ENCODE measurements at regions not wholly inside any gene's neighbourhood (a gene's known extent, or its start where the extent isn't known, plus 50 kb on each side); places are given as distances from the start of the nearest gene placed in this dataset.

DNA sequence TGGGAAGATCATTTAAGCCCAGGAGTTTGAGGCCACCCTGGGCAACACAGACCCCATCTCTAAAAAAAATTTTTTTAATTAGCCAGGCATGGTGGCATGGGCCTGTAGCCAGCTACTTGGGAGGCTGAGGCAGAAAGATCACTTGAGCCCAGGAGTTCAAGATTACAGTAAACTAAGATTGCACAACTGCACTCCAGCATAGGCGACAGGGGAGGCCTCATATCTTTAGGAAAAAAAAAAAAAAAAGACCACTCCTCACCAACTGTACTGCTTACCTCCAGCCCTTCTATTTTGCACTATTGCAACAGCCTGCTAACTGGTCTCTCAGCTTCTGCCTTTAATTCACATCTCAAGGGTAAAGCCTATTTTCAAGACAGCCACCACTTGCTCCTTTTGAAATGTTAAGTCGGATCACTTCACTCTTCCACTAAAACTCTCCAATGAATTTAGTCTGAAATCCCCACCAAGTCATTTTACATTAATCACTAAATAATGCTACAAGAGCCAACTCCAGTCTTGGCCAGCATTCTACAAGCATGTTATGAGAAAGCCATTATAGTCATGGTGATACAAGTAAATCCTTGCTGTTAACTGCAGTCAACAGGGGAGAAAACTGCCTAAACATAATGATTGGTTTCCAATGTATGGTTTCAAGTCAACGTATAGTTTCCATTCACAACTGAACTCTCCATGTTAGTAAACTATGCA, 106.0 kb downstream of the RPS29 start:
- no peak for DNase-seq (ENCODE audit: low read depth)
- in situ Hi-C loops (cut with HindIII; ENCODE audit: low sequenced_read_pairs), result no loop called here
- no peak overlapping the region for H3K4me3 ChIP-seq (ENCODE audit: low read depth, low read length)
- TF ChIP-seq, protein P1, sequence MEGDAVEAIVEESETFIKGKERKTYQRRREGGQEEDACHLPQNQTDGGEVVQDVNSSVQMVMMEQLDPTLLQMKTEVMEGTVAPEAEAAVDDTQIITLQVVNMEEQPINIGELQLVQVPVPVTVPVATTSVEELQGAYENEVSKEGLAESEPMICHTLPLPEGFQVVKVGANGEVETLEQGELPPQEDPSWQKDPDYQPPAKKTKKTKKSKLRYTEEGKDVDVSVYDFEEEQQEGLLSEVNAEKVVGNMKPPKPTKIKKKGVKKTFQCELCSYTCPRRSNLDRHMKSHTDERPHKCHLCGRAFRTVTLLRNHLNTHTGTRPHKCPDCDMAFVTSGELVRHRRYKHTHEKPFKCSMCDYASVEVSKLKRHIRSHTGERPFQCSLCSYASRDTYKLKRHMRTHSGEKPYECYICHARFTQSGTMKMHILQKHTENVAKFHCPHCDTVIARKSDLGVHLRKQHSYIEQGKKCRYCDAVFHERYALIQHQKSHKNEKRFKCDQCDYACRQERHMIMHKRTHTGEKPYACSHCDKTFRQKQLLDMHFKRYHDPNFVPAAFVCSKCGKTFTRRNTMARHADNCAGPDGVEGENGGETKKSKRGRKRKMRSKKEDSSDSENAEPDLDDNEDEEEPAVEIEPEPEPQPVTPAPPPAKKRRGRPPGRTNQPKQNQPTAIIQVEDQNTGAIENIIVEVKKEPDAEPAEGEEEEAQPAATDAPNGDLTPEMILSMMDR (IDR thresholded peaks at IDR 0.05; ENCODE audit: low read depth, low read length, missing control alignments), result no peak

DNA sequence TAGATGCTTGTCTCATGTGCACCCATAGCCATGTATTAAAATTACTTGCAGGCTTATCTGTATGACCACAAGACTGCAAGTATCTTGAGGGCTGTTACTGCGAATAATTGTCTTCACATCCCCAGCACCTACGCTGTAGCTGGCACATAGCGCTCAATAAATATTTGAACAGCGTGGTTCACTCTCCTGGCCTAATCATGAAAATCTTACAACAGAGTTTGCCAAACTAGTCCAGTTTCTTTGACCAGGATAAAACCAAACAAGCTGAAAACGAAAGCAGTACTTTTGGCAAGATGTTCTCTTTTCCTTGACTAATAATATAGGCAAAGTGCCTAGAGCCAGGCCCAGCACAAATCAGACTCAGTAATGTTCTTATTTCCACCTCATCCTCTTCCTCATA, 106.7 kb downstream of the RPS29 start:
- no peak overlapping the region for H3K4me3 ChIP-seq (ENCODE audit: low read depth, low read length)
- DNase-seq (ENCODE audit: low read depth), result no peak
- in situ Hi-C loops (cut with HindIII; ENCODE audit: low sequenced_read_pairs), result no loop called here
- TF ChIP-seq, protein P1 (IDR thresholded peaks at IDR 0.05; ENCODE audit: low read depth, low read length, missing control alignments), result no peak

DNA sequence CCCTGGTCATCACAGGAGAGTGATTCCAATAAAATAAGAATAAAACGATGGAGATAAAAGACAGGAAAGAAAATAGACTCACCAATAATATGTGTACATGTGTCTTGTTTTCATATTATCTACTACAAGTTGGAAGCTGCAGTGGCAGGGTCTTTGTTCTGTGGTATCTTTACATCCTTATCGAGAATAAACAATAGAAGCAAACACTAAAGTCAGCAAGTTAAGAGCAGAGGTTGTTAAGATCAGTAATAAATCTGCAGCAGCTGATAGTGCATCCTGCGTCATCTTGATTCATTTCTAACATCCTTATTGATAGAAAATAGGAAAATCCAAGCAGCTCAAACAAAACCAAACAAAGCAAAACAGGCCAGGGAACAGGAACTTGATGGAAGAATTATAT, 107.4 kb downstream of the RPS29 start:
- no peak overlapping the region for H3K4me3 ChIP-seq (ENCODE audit: low read depth, low read length)
- DNase-seq (ENCODE audit: low read depth), result no peak
- in situ Hi-C loops (cut with HindIII; ENCODE audit: low sequenced_read_pairs), result no loop called here
- TF ChIP-seq, protein P1 (IDR thresholded peaks at IDR 0.05; ENCODE audit: low read depth, low read length, missing control alignments), result no peak

DNA sequence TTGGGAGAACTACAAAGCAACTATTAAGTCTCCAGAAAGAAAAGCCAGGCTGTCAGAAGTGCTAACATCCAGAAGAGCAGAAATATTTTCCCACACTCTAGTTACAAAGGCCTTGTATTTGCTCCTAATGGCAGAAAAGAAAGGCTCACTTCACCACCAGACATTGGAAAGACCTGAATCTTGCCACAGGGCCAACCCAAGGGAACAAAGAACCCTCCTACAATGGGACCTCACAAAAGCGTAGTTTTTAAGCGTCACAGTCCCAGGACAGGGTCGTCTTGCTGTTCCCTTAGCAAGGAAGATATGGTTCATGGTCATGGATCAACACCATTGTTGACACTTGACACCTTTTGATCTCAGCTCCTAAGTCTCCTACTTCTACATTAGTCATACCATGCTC, 119.1 kb downstream of the RPS29 start:
- no peak for DNase-seq (ENCODE audit: low read depth)
- no peak overlapping the region for H3K4me3 ChIP-seq (ENCODE audit: low read depth, low read length)
- TF ChIP-seq, protein P1 (IDR thresholded peaks at IDR 0.05; ENCODE audit: low read depth, low read length, missing control alignments), result no peak
- in situ Hi-C loops (cut with HindIII; ENCODE audit: low sequenced_read_pairs), result no loop called here

DNA sequence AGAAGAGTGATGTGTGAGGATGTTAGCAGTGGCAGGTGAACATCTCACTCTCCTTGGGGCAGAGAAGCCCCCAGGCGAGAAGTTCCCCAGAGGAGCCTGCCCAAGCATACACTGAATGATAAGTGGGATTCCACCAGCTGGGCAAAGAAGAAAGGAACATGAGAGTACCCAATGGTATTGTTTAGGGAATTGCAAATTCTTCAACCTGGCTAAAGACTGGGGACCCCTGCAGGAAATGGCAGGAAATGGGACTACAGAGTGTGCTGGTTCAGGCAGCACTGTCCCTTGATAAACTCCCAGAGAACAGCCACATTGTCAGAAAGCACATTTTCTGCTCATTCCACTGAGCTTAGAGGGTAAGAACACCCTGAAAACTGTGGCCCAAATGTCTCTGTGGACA, 121.3 kb downstream of the RPS29 start:
- in situ Hi-C loops (cut with HindIII; ENCODE audit: low sequenced_read_pairs), result no loop called here
- no peak for DNase-seq (ENCODE audit: low read depth)
- TF ChIP-seq, protein P1 (IDR thresholded peaks at IDR 0.05; ENCODE audit: low read depth, low read length, missing control alignments), result peak; percentile 24
- H3K4me3 ChIP-seq (ENCODE audit: low read depth, low read length), result no peak overlapping the region

DNA sequence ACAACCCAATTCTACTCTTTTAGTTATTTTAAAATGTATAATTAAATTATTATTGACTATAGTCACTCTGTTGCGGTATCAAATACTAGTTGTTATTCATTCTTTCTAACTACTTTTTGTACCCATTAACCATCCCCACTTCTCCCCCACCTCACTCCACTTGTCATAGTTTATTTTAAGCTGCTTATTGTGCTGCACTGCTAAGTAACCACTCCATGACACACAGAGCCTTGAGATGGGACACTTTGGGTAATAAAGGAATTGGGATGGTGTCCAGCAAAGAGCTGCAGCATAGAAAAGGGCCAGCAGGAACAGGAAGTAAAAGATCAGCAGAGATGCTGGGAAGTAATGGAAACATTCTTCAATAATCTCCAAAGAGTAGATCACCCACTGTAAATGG, 123.0 kb downstream of the RPS29 start:
- TF ChIP-seq, protein P1 (IDR thresholded peaks at IDR 0.05; ENCODE audit: low read depth, low read length, missing control alignments), result no peak
- DNase-seq (ENCODE audit: low read depth), result no peak
- in situ Hi-C loops (cut with HindIII; ENCODE audit: low sequenced_read_pairs), result no loop called here
- no peak overlapping the region for H3K4me3 ChIP-seq (ENCODE audit: low read depth, low read length)

All from astrocyte of the cerebellum (primary cell).